Adrenal gland (tissue), 9 donors: ENCODE measurements at regions not wholly inside any gene's neighbourhood (a gene's known extent, or its start where the extent isn't known, plus 50 kb on each side); places are given as distances from the start of the nearest gene placed in this dataset.

Experiments
- DNase-seq, 7 donors: peaks; one replicate each; pipeline ENCODE4 v3.0.0-alpha.2; 2019 to 2020
- H3K27ac ChIP-seq, 5 donors: fragments of 200-600 bp; sonication (generic) in 4 of 5; 1 replicate in 3 of 5; 2 replicates in 2 of 5; pipeline versions ENCODE4 v1.5.1 to v1.8.0; 2016 to 2020; ENCODE audit warnings: mild to moderate bottlenecking in 1 of 5
- H3K27me3 ChIP-seq: fragments of 200-600 bp; 2 replicates; pipeline ENCODE4 v1.8.0; 2021
- H3K36me3 ChIP-seq, 2 donors: fragments of 200-600 bp; replicated peaks in 1 of 2; 1 replicate in 1 of 2; 2 replicates in 1 of 2; pipeline versions ENCODE4 v1.5.1 to v1.8.0; 2018 to 2022
- H3K4me1 ChIP-seq, 2 donors: fragments of 200-600 bp; replicated peaks in 1 of 2; 1 replicate in 1 of 2; 2 replicates in 1 of 2; pipeline versions ENCODE4 v1.5.1 to v1.8.0; 2018 to 2021
- H3K4me3 ChIP-seq, 4 donors: fragments of 200-600 bp; sonication (generic) in 3 of 4; one replicate each; pipeline ENCODE4 v1.5.1; 2016 to 2018
- H3K9me3 ChIP-seq, 3 donors: fragments of 200-600 bp; sonication (generic) in 1 of 3; replicated peaks in 1 of 3; 1 replicate in 2 of 3; 2 replicates in 1 of 3; pipeline versions ENCODE4 v1.5.1 to v1.8.0; 2016 to 2021
- CTCF ChIP-seq, 6 experiments: fragments of 450-650 bp in 4 of 6; fragments of 200-600 bp in 2 of 6; sonication (generic) in 1 of 6; IDR thresholded peaks; 1 replicate in 5 of 6; 2 replicates in 1 of 6; pipeline versions ENCODE4 v1.5.1 to v1.8.0; 2016 to 2021; ENCODE audit warnings: antibody characterized with exemption in 6 of 6, mild to moderate bottlenecking in 2 of 6, moderate library complexity in 1 of 6
- POLR2A ChIP-seq, 2 donors: fragments of 450-650 bp; IDR thresholded peaks; one replicate each; pipeline ENCODE4 v1.6.1; 2017; ENCODE audit warnings: antibody characterized with exemption in 2 of 2, mild to moderate bottlenecking in 2 of 2, moderate library complexity in 1 of 2
- WGBS, 4 donors: extraction: QIAGEN DNeasy Blood & Tissue Kit in 2 of 4; methylation state at CpG; one replicate each; pipeline versions ENCODE4 v1.1.5 to v1.1.7; 2013 to 2017; 5-methylcytosine and 5-hydroxymethylcytosine counted together
- intact Hi-C, 2 donors: fragments of 100-400 bp; cut with DNase I; formaldehyde crosslinking; loops; one replicate each; pipeline versions ENCODE4 v1.14.1 to v1.15.0; 2022 to 2023
- donor health status: healthy with polysubstance abuse.
- donor health status: Bipolar disorder and iron deficiency.
- donor health status: DM: yes; HTN: yes; CAD: no.
- donor health status: DM: no; HTN: no; CAD: no.
- donor health status: DM: no; HTN: no; CAD: no.

- H3K4me3 ChIP-seq = no peak overlapping the region
- H3K27ac ChIP-seq = peak overlapping the region; percentile 66 to 97 (median 91)
- peak in 3 of 7 donors; percentile 8 to 46 (median 18) for DNase-seq
- no peaks in the 10 kb centered on the region for H3K9me3 ChIP-seq
- intact Hi-C loops = loop anchor here in 1 of 2 donors (10.0 kb wide), 1 partner anchor 247 kb away; no protein-coding TSS in a partner anchor
- 62 to 71% (median 68%) methylated on average over 9 of the region's 9 CpGs for WGBS, 4 donors
- peaks cover 41 to 60% of the 10 kb centered on the region in 2 donors for H3K4me1 ChIP-seq
- no peaks in the 10 kb centered on the region for H3K27me3 ChIP-seq
- no peak for TF ChIP-seq POLR2A (IDR thresholded peaks at IDR 0.05)
- no peak for TF ChIP-seq CTCF (IDR thresholded peaks at IDR 0.05)
- H3K36me3 ChIP-seq = no peaks in the 10 kb centered on the region
Observed at GRCh38 chr1:234971586-234972297, 156.9 kb downstream of the TOMM20 start.

- H3K36me3 ChIP-seq = no peaks in the 10 kb centered on the region
- DNase-seq = peak; percentile 54 to 89 (median 75)
- peak overlapping the region; percentile 66 to 97 (median 91) for H3K27ac ChIP-seq
- WGBS, 4 donors = 35 to 53% (median 46%) methylated on average over 11 to 12 of the region's 12 CpGs
- H3K9me3 ChIP-seq = no peaks in the 10 kb centered on the region
- peak in 1 of 2 donors; percentile 33 for TF ChIP-seq POLR2A (IDR thresholded peaks at IDR 0.05)
- no peak for TF ChIP-seq CTCF (IDR thresholded peaks at IDR 0.05)
- no peak overlapping the region for H3K4me3 ChIP-seq
- H3K4me1 ChIP-seq = peaks cover 38 to 53% of the 10 kb centered on the region in 2 donors
- intact Hi-C loops = loop anchor here in 1 of 2 donors (10.0 kb wide), 1 partner anchor 246 kb away; no protein-coding TSS in a partner anchor
- H3K27me3 ChIP-seq = no peaks in the 10 kb centered on the region
Observed at GRCh38 chr1:234970731-234971476, 157.7 kb downstream of the TOMM20 start.

- no peak for TF ChIP-seq POLR2A (IDR thresholded peaks at IDR 0.05)
- no peak for TF ChIP-seq CTCF (IDR thresholded peaks at IDR 0.05)
- H3K27ac ChIP-seq = peak overlapping the region; percentile 66 to 97 (median 91)
- intact Hi-C loops = loop anchor here in 1 of 2 donors (10.0 kb wide), 1 partner anchor 246 kb away; no protein-coding TSS in a partner anchor
- no peaks in the 10 kb centered on the region for H3K9me3 ChIP-seq
- H3K27me3 ChIP-seq = no peaks in the 10 kb centered on the region
- H3K36me3 ChIP-seq = no peaks in the 10 kb centered on the region
- WGBS, 4 donors = 3 to 7% (median 5%) methylated on average over 4 of the region's 4 CpGs
- peak overlapping the region in 1 of 4 donors; percentile 54 for H3K4me3 ChIP-seq
- DNase-seq = peak in 1 of 7 donors; percentile 51
- H3K4me1 ChIP-seq = peaks cover 32 to 50% of the 10 kb centered on the region in 2 donors
Observed at GRCh38 chr1:234970401-234970730, 158.3 kb downstream of the TOMM20 start.
